GM23248 (cell line): ENCODE measurements at regions not wholly inside any gene's neighbourhood (a gene's known extent, or its start where the extent isn't known, plus 50 kb on each side); places are given as distances from the start of the nearest gene placed in this dataset.

Experiments used
- DNase-seq: peaks from one replicate; pipeline ENCODE4 v3.0.0-alpha.2; 2015
- H2AFZ ChIP-seq: fragments of 200-600 bp; sonication (generic); 2 replicates; pipeline ENCODE4 v1.6.1; 2016; ENCODE audit warnings: antibody characterized with exemption
- H3F3A ChIP-seq: fragments of 200-600 bp; sonication (generic); 2 replicates; pipeline ENCODE4 v1.6.1; 2016; ENCODE audit warnings: mild to moderate bottlenecking, antibody characterized with exemption, mixed run types; ENCODE audit not compliant: insufficient read depth
- H3K27ac ChIP-seq: fragments of 200-600 bp; sonication (generic); 2 replicates; pipeline ENCODE4 v1.5.1; 2016; ENCODE audit warnings: mild to moderate bottlenecking
- H3K27me3 ChIP-seq: fragments of 200-600 bp; sonication (generic); replicated peaks from 2 replicates; pipeline ENCODE4 v1.6.1; 2016; ENCODE audit warnings: mild to moderate bottlenecking; ENCODE audit not compliant: insufficient read depth
- H3K36me3 ChIP-seq: fragments of 200-600 bp; sonication (generic); 2 replicates; pipeline ENCODE4 v1.6.1; 2016; ENCODE audit warnings: low read depth, mild to moderate bottlenecking
- H3K4me1 ChIP-seq: fragments of 200-600 bp; sonication (generic); 2 replicates; pipeline ENCODE4 v1.6.1; 2016; ENCODE audit warnings: mild to moderate bottlenecking; ENCODE audit not compliant: insufficient read depth
- H3K4me2 ChIP-seq: fragments of 200-600 bp; sonication (generic); one replicate; pipeline ENCODE4 v1.6.1; 2016; ENCODE audit warnings: mild to moderate bottlenecking; ENCODE audit not compliant: unreplicated experiment
- H3K4me3 ChIP-seq: fragments of 200-600 bp; sonication (generic); 2 replicates; pipeline ENCODE4 v1.5.1; 2016; ENCODE audit warnings: mild to moderate bottlenecking
- H3K79me2 ChIP-seq: fragments of 200-600 bp; sonication (generic); 2 replicates; pipeline ENCODE4 v1.6.1; 2016; ENCODE audit warnings: mild to moderate bottlenecking; ENCODE audit not compliant: insufficient read depth
- H3K9ac ChIP-seq: fragments of 200-600 bp; sonication (generic); 2 replicates; pipeline ENCODE4 v1.6.1; 2016; ENCODE audit warnings: mild to moderate bottlenecking
- H3K9me2 ChIP-seq: fragments of 200-600 bp; sonication (generic); 2 replicates; pipeline ENCODE4 v1.6.1; 2016; ENCODE audit warnings: mixed run types, mild to moderate bottlenecking, moderate library complexity; ENCODE audit not compliant: insufficient read depth
- H3K9me3 ChIP-seq: fragments of 200-600 bp; sonication (generic); one replicate; pipeline ENCODE4 v1.6.1; 2017; ENCODE audit warnings: low read depth
- H4K20me1 ChIP-seq: fragments of 200-600 bp; sonication (generic); 2 replicates; pipeline ENCODE4 v1.6.0; 2016; ENCODE audit not compliant: insufficient read depth
- EZH2 ChIP-seq: fragments of 200-600 bp; sonication (generic); IDR thresholded peaks from 2 replicates; pipeline ENCODE4 v1.6.1; 2018; ENCODE audit warnings: antibody characterized with exemption, mild to moderate bottlenecking; ENCODE audit not compliant: insufficient read depth, poor library complexity, severe bottlenecking
- EZH2phosphoT487 ChIP-seq: fragments of 200-600 bp; sonication (generic); IDR thresholded peaks from 2 replicates; pipeline ENCODE4 v1.6.1; 2018; ENCODE audit warnings: antibody characterized with exemption, moderate library complexity, mild to moderate bottlenecking, low read depth; ENCODE audit not compliant: insufficient read depth
- WGBS, 2 experiments: methylation state at CpG; one replicate each; pipeline ENCODE4 v1.1.6; 2015 to 2017; ENCODE audit warnings: low lambda C conversion rate in 2 of 2, low coverage in 1 of 2; ENCODE audit errors: missing lambda C conversion rate in 2 of 2; 5-methylcytosine and 5-hydroxymethylcytosine counted together
- in situ Hi-C: fragments of 300-500 bp; cut with MboI; formaldehyde crosslinking; loops from 2 replicates; pipeline ENCODE4 v1.15.0; 2020

- in situ Hi-C loops: no loop called here
- Histone ChIP-seq H3K4me2 (no peak overlapping the region), H3K27me3 (no peaks in the 10 kb centered on the region), H3K4me3 (no peak overlapping the region), H3K27ac (no peak overlapping the region), H3F3A (no peaks in the 10 kb centered on the region), H3K79me2 (no peaks in the 10 kb centered on the region), H3K9me3 (no peaks in the 10 kb centered on the region), H3K36me3 (no peaks in the 10 kb centered on the region), H3K4me1 (no peaks in the 10 kb centered on the region), H4K20me1 (no peaks in the 10 kb centered on the region), H3K9ac (no peak overlapping the region), H2AFZ (no peak overlapping the region), H3K9me2 (no peaks in the 10 kb centered on the region)
- no peak for DNase-seq
- TF ChIP-seq EZH2phosphoT487 (no peak), EZH2 (no peak)
- 44 to 47% methylated on average over 4 of the region's 4 CpGs for WGBS, 2 experiments
Observed at GRCh38 chr7:45514944-45515343, 59.2 kb upstream of the ADCY1 start.

GRCh38 chr7:45515346-45515745, 58.8 kb upstream of the ADCY1 start:
- DNase-seq: no peak
- Histone ChIP-seq H3K9me3 (no peaks in the 10 kb centered on the region), H3K27ac (no peak overlapping the region), H3K79me2 (no peaks in the 10 kb centered on the region), H4K20me1 (no peaks in the 10 kb centered on the region), H3K4me1 (no peaks in the 10 kb centered on the region), H3K9me2 (no peaks in the 10 kb centered on the region), H3K4me2 (no peak overlapping the region), H3K27me3 (no peaks in the 10 kb centered on the region), H3K9ac (no peak overlapping the region), H2AFZ (no peak overlapping the region), H3K4me3 (no peak overlapping the region), H3F3A (no peaks in the 10 kb centered on the region), H3K36me3 (no peaks in the 10 kb centered on the region)
- in situ Hi-C loops: no loop called here
- no peak for TF ChIP-seq EZH2
- no peak for TF ChIP-seq EZH2phosphoT487
